Transverse colon (tissue), 4 donors: ENCODE measurements at regions not wholly inside any gene's neighbourhood (a gene's known extent, or its start where the extent isn't known, plus 50 kb on each side); places are given as distances from the start of the nearest gene placed in this dataset.

Source experiments
- DNase-seq: peaks from one replicate; pipeline ENCODE4 v3.0.0-alpha.2; 2019
- H3K27ac ChIP-seq, 4 donors: fragments of 200-600 bp; sonication (generic); 2 replicates each; pipeline ENCODE4 v1.5.1; 2016 to 2018; ENCODE audit warnings: inconsistent platforms in 4 of 4
- H3K27me3 ChIP-seq: fragments of 200-600 bp; sonication (generic); 2 replicates; pipeline ENCODE4 v1.5.1; 2017; ENCODE audit warnings: inconsistent platforms
- H3K36me3 ChIP-seq, 4 donors: fragments of 200-600 bp; sonication (generic); 2 replicates each; pipeline ENCODE4 v1.5.1; 2017 to 2019; ENCODE audit warnings: inconsistent platforms in 4 of 4
- H3K4me1 ChIP-seq, 4 donors: fragments of 200-600 bp; sonication (generic); 2 replicates each; pipeline ENCODE4 v1.5.1; 2017 to 2020; ENCODE audit warnings: inconsistent platforms in 4 of 4
- H3K4me3 ChIP-seq, 4 donors: fragments of 200-600 bp; sonication (generic); 1 replicate in 1 of 4; 2 replicates in 3 of 4; pipeline versions ENCODE4 v1.5.1 to v1.6.1; 2017 to 2019; ENCODE audit warnings: inconsistent platforms in 4 of 4
- H3K9me3 ChIP-seq, 2 donors: fragments of 200-600 bp; sonication (generic); 2 replicates each; pipeline ENCODE4 v1.5.1; 2017 to 2019; ENCODE audit warnings: inconsistent platforms in 2 of 2
- CTCF ChIP-seq, 5 experiments: fragments of 200-600 bp in 3 of 5; fragments of 450-650 bp in 2 of 5; sonication (generic) in 3 of 5; IDR thresholded peaks; 1 replicate in 2 of 5; 2 replicates in 3 of 5; pipeline ENCODE4 v1.5.1; 2016 to 2017; ENCODE audit warnings: antibody characterized with exemption in 5 of 5, inconsistent platforms in 3 of 5, mild to moderate bottlenecking in 2 of 5, moderate library complexity in 1 of 5
- EP300 ChIP-seq: sonication (generic); formaldehyde crosslinking; IDR thresholded peaks from one replicate; pipeline ENCODE4 v1.6.1; 2017; ENCODE audit warnings: antibody characterized with exemption, low read depth
- POLR2A ChIP-seq: fragments of 450-650 bp; IDR thresholded peaks from one replicate; pipeline ENCODE4 v1.6.1; 2016; ENCODE audit warnings: antibody characterized with exemption, mild to moderate bottlenecking, moderate library complexity
- POLR2AphosphoS5 ChIP-seq, 3 donors: sonication (generic); formaldehyde crosslinking; IDR thresholded peaks; one replicate each; pipeline ENCODE4 v1.6.1; 2016; ENCODE audit warnings: antibody characterized with exemption in 3 of 3
- WGBS, 2 donors: methylation state at CpG; one replicate each; pipeline ENCODE4 v1.1.5; 2018; ENCODE audit warnings: low coverage in 1 of 2; 5-methylcytosine and 5-hydroxymethylcytosine counted together
- in situ Hi-C, 4 donors: fragments of 200-750 bp; cut with MboI; loops; one replicate each; pipeline versions ENCODE4 v1.15.0 to v1.15.1; 2017; ENCODE audit warnings: low sequenced_read_pairs in 3 of 4, low pct_ligation_motif_present in 1 of 4, low pct_unique_long_range_greater_than_20kb in 1 of 4
- intact Hi-C: fragments of 100-400 bp; cut with DNase I; formaldehyde crosslinking; loops from one replicate; pipeline ENCODE4 v1.15.1; 2023; ENCODE audit warnings: low total_unique reads

- DNase-seq, result no peak
- Histone ChIP-seq H3K27ac (no peak overlapping the region), H3K4me3 (no peak overlapping the region), H3K4me1 (no peaks in the 10 kb centered on the region), H3K36me3 (no peaks in the 10 kb centered on the region), H3K27me3 (no peaks in the 10 kb centered on the region), H3K9me3 (no peaks in the 10 kb centered on the region)
- TF ChIP-seq CTCF (IDR thresholded peaks at IDR 0.05) (no peak), EP300 (no peak), POLR2A (no peak), POLR2AphosphoS5 (IDR thresholded peaks at IDR 0.05) (no peak)
- in situ Hi-C loops, result no loop called here
- intact Hi-C loops, result no loop called here
- WGBS, 2 donors, result 67 to 90% methylated on average over 1 to 3 of the region's 3 CpGs
Observed at GRCh38 chr2:152250421-152251100, 75.0 kb upstream of the STAM2 start.

GRCh38 chr2:152251211-152251610 lies 75.6 kb upstream of the STAM2 start:
- Histone ChIP-seq H3K27ac (no peak overlapping the region), H3K27me3 (no peaks in the 10 kb centered on the region), H3K4me3 (no peak overlapping the region), H3K4me1 (no peaks in the 10 kb centered on the region), H3K9me3 (no peaks in the 10 kb centered on the region), H3K36me3 (no peaks in the 10 kb centered on the region)
- intact Hi-C loops (no loop called here), in situ Hi-C loops (no loop called here)
- WGBS, 2 donors, result 58 to 64% methylated on average over 3 of the region's 3 CpGs
- no peak for TF ChIP-seq POLR2A
- TF ChIP-seq POLR2AphosphoS5 (IDR thresholded peaks at IDR 0.05), result no peak
- TF ChIP-seq CTCF (IDR thresholded peaks at IDR 0.05), result no peak
- no peak for TF ChIP-seq EP300
- DNase-seq, result no peak

GRCh38 chr2:152251811-152252210 lies 76.2 kb upstream of the STAM2 start:
- TF ChIP-seq POLR2AphosphoS5 (IDR thresholded peaks at IDR 0.05) (no peak), CTCF (IDR thresholded peaks at IDR 0.05) (no peak), POLR2A (no peak), EP300 (no peak)
- in situ Hi-C loops, result no loop called here
- Histone ChIP-seq H3K9me3 (no peaks in the 10 kb centered on the region), H3K4me1 (no peaks in the 10 kb centered on the region), H3K36me3 (no peaks in the 10 kb centered on the region), H3K4me3 (no peak overlapping the region), H3K27me3 (no peaks in the 10 kb centered on the region), H3K27ac (no peak overlapping the region)
- intact Hi-C loops, result no loop called here
- WGBS, 2 donors, result 60 to 75% methylated on average over 2 of the region's 2 CpGs
- no peak for DNase-seq

- intact Hi-C loops, result no loop called here
- Histone ChIP-seq H3K27me3 (no peaks in the 10 kb centered on the region), H3K9me3 (no peaks in the 10 kb centered on the region), H3K4me3 (no peak overlapping the region), H3K27ac (no peak overlapping the region), H3K36me3 (no peaks in the 10 kb centered on the region), H3K4me1 (no peaks in the 10 kb centered on the region)
- TF ChIP-seq POLR2A, result no peak
- TF ChIP-seq EP300, result no peak
- no peak for TF ChIP-seq POLR2AphosphoS5 (IDR thresholded peaks at IDR 0.05)
- TF ChIP-seq CTCF (IDR thresholded peaks at IDR 0.05), result no peak
- WGBS, 2 donors, result 88 to 92% methylated on average over 3 of the region's 3 CpGs
- DNase-seq, result no peak
- in situ Hi-C loops, result no loop called here
Observed at GRCh38 chr2:152254486-152254885, 78.9 kb upstream of the STAM2 start.
